ENCODE measurements at regions not wholly inside any gene's neighbourhood (a gene's known extent, or its start where the extent isn't known, plus 50 kb on each side); places are given as distances from the start of the nearest gene placed in this dataset.
"Not testable (repeated sequence)": the region's sequence is repeated elsewhere in the genome, so short reads cannot be mapped to it uniquely, and the experiment has no call there.

DNA sequence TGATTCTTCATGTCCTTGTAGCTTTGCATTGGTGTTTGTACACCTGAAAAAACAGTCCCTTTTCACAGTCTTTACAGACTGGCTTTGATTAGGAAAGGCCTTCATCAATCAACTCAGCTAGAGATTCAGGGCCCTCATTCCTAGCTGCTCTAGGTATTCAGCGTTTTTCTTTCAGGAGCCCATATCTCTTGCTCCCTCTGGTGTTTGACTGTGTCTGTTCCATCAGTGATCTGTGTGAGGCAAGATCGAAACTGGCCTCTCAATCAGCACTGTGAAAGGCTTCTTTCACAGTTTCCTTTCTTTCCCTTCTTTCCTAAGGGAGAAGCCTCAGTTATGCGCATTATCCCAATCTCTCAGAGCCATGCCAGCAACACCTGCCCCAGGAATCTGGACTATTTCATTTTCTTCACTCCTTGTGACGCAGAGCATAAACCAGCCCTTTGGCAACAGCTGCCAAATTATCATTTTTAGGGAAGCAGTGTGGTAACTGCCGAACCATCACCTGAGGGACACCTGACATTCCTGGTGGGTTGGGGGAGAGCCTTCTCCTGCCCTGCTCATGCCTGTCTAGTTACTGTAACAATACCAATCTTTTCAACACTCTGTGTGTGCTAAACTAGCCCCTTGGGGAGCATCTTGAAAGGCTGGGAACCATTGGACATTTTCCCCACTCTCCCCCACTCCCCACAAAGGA lies 75.7 kb upstream of the CCDC71L start:
- intact Hi-C loops (cut with DNase I): loop anchor here in 1 of 2 donors (2.0 to 10.0 kb wide), 2 partner anchors 194 to 562 kb away; no protein-coding TSS in a partner anchor
- no peak overlapping the region for H3K27ac ChIP-seq
- no peaks in the 10 kb centered on the region for H3K9me3 ChIP-seq
- H3K36me3 ChIP-seq (ENCODE audit: insufficient read depth in 1 of 2, low read depth in 1 of 2): no peaks in the 10 kb centered on the region
- DNase-seq (no peak), ATAC-seq (peak in 3 of 4 donors; percentile 37 to 65 (median 56))
- TF ChIP-seq, protein P1, sequence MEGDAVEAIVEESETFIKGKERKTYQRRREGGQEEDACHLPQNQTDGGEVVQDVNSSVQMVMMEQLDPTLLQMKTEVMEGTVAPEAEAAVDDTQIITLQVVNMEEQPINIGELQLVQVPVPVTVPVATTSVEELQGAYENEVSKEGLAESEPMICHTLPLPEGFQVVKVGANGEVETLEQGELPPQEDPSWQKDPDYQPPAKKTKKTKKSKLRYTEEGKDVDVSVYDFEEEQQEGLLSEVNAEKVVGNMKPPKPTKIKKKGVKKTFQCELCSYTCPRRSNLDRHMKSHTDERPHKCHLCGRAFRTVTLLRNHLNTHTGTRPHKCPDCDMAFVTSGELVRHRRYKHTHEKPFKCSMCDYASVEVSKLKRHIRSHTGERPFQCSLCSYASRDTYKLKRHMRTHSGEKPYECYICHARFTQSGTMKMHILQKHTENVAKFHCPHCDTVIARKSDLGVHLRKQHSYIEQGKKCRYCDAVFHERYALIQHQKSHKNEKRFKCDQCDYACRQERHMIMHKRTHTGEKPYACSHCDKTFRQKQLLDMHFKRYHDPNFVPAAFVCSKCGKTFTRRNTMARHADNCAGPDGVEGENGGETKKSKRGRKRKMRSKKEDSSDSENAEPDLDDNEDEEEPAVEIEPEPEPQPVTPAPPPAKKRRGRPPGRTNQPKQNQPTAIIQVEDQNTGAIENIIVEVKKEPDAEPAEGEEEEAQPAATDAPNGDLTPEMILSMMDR (IDR thresholded peaks at IDR 0.05): peak; percentile 49
- 42 to 44% (median 43%) methylated on average over 5 of the region's 5 CpGs for WGBS, 3 donors
- no peaks in the 10 kb centered on the region for H3K27me3 ChIP-seq (ENCODE audit: insufficient read depth in 3 of 3, low read length in 2 of 3)
- H3K4me3 ChIP-seq: no peak overlapping the region
- no peaks in the 10 kb centered on the region for H3K4me1 ChIP-seq

DNA sequence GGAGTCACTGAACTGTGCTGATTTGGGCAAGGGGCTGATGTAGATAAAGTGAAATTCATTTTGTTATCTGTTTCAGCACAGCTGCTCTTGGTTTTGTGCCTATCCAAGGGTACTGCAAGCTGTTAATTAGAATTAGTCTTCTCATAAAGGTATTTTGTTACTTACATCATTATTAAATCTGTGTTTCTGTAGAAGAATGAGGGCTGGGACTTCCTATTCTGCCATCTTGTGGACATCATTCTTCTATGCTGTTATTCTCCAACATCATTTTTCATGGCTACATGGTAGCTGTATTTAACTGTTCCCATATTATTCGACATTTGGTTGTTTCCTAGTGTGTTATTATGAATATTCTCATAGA lies 76.2 kb upstream of the CCDC71L start:
- WGBS, 3 donors: 65 to 82% (median 78%) methylated on average over 1 of the region's 1 CpG
- no peak for DNase-seq
- no peak overlapping the region for H3K27ac ChIP-seq
- H3K27me3 ChIP-seq (ENCODE audit: insufficient read depth in 3 of 3, low read length in 2 of 3): no peaks in the 10 kb centered on the region
- ATAC-seq: no peak
- no peaks in the 10 kb centered on the region for H3K36me3 ChIP-seq (ENCODE audit: insufficient read depth in 1 of 2, low read depth in 1 of 2)
- TF ChIP-seq, protein P1 (IDR thresholded peaks at IDR 0.05): no peak
- intact Hi-C loops (cut with DNase I): loop anchor here in 1 of 2 donors (2.0 to 10.0 kb wide), 2 partner anchors 194 to 562 kb away; no protein-coding TSS in a partner anchor
- no peaks in the 10 kb centered on the region for H3K4me1 ChIP-seq
- H3K9me3 ChIP-seq: no peaks in the 10 kb centered on the region
- no peak overlapping the region for H3K4me3 ChIP-seq

DNA sequence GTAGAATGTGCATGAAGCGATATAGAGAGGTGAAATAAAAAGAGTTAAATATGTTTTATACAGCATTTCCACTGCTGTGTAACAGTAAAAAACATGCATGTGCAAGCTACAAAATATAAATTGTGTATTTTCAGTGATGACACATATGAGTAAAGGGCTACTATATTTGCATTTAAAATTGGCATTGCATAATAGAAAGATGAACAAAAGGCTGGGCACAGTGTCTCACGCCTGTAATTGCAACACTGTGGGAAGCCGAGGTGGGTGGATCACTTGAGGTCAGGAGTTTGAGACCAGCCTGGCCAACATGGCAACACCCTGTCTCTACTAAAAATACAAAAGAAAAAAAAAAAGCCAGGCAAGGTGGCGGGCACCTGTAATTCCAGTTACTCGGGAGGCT lies 79.8 kb upstream of the CCDC71L start:
- intact Hi-C loops (cut with DNase I): no loop called here
- H3K4me3 ChIP-seq: no peak overlapping the region
- no peak overlapping the region for H3K27ac ChIP-seq
- H3K27me3 ChIP-seq (ENCODE audit: insufficient read depth in 3 of 3, low read length in 2 of 3): no peaks in the 10 kb centered on the region
- no peaks in the 10 kb centered on the region for H3K9me3 ChIP-seq
- DNase-seq: no peak
- ATAC-seq: no peak
- H3K36me3 ChIP-seq (ENCODE audit: insufficient read depth in 1 of 2, low read depth in 1 of 2): no peaks in the 10 kb centered on the region
- H3K4me1 ChIP-seq: no peaks in the 10 kb centered on the region
- 86 to 95% (median 89%) methylated on average over 5 of the region's 5 CpGs for WGBS, 3 donors
- TF ChIP-seq, protein P1 (IDR thresholded peaks at IDR 0.05): no peak

DNA sequence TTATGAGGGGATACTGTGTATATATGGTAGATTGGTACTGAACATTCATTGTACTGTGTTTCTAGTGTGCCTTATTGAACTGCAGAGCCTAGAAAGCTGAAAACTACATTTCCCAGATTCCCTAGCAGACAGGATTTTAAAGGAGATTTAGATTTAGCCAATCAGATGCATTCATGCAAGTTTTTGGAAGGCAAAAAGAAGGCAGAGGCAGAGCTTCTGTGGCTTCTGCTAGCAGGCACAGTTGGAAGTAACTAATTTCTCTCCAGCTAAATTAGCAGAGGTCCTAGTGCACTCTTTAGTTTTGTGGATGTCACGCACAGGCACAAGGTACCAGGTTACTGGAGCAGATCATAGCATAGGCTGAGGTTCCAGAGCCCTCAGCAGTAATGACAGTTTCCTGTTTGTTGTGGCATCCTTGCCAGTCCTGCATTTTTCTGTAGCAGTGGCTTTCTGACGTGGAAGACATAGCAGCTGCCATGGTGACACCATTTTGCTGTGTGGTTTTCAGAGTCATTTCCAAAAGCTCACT lies 83.7 kb upstream of the CCDC71L start:
- Histone ChIP-seq H3K27ac (no peak overlapping the region), H3K4me3 (no peak overlapping the region), H3K27me3 (ENCODE audit: insufficient read depth in 3 of 3, low read length in 2 of 3) (no peaks in the 10 kb centered on the region), H3K9me3 (no peaks in the 10 kb centered on the region), H3K36me3 (ENCODE audit: insufficient read depth in 1 of 2, low read depth in 1 of 2) (no peaks in the 10 kb centered on the region), H3K4me1 (no peaks in the 10 kb centered on the region)
- TF ChIP-seq, protein P1 (IDR thresholded peaks at IDR 0.05): no peak
- 59 to 78% (median 65%) methylated on average over 2 of the region's 2 CpGs for WGBS, 3 donors
- DNase-seq: no peak
- intact Hi-C loops (cut with DNase I): no loop called here
- ATAC-seq: no peak

DNA sequence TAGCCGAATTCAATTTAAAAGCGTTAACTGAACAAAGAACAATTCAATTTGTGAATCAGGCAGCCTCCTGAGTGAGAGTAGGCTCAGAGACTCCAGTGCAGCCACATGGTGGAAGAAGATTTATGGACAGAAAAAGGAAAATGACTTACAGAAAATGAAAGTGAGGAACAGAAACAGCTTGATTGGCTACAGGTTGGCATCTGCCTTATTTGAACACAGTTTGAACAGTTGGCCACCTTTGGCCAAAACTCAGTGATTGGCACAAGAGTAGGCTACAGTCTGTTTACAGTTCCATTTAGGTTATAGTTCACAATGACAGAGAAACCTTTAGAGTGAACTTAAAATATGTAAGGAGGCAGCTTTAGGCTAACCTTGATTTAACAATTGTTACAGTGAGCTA lies 86.3 kb upstream of the CCDC71L start:
- H3K36me3 ChIP-seq (ENCODE audit: insufficient read depth in 1 of 2, low read depth in 1 of 2); H3K4me1 ChIP-seq; H3K27ac ChIP-seq; H3K9me3 ChIP-seq; DNase-seq; H3K4me3 ChIP-seq; ATAC-seq; intact Hi-C loops (cut with DNase I); H3K27me3 ChIP-seq (ENCODE audit: insufficient read depth in 3 of 3, low read length in 2 of 3): not testable (repeated sequence)
- WGBS, 3 donors: 59 to 81% (median 67%) methylated on average over 2 of the region's 2 CpGs
